Progenitor cell of endocrine pancreas (in vitro differentiated cells): ENCODE measurements at regions not wholly inside any gene's neighbourhood (a gene's known extent, or its start where the extent isn't known, plus 50 kb on each side); places are given as distances from the start of the nearest gene placed in this dataset.

Experiments
- DNase-seq: peaks from one replicate; pipeline ENCODE4 v3.0.0; 2021; ENCODE audit warnings: low spot score; ENCODE audit not compliant: unreplicated experiment
- H3K27ac Mint-ChIP-seq: 2 replicates; pipeline ENCODE4 v1.8.0; 2021; ENCODE audit warnings: mild to moderate bottlenecking, moderate library complexity, mixed read lengths
- H3K27me3 Mint-ChIP-seq: 2 replicates; pipeline ENCODE4 v1.8.0; 2021; ENCODE audit warnings: mixed read lengths
- H3K36me3 Mint-ChIP-seq: 2 replicates; pipeline ENCODE4 v1.8.0; 2022; ENCODE audit warnings: mixed read lengths; ENCODE audit not compliant: insufficient read depth
- H3K4me1 Mint-ChIP-seq: 2 replicates; pipeline ENCODE4 v1.8.0; 2021; ENCODE audit warnings: low read depth, mixed read lengths
- H3K4me3 Mint-ChIP-seq: 2 replicates; pipeline ENCODE4 v1.8.0; 2021; ENCODE audit warnings: low read depth, mild to moderate bottlenecking, moderate library complexity, mixed read lengths
- H3K9me3 Mint-ChIP-seq: 2 replicates; pipeline ENCODE4 v1.8.0; 2021; ENCODE audit warnings: low read depth, mixed read lengths
- CTCF ChIP-seq: fragments of 200-600 bp; sonication (generic); IDR thresholded peaks from one replicate; pipeline ENCODE4 v1.5.0; 2021; ENCODE audit warnings: antibody characterized with exemption, mild to moderate bottlenecking; ENCODE audit not compliant: unreplicated experiment

GRCh38 chr15:62457100-62457499 is 292.0 kb upstream of the C2CD4B start:
- no peak for DNase-seq
- H3K4me3 Mint-ChIP-seq = no peak overlapping the region
- TF ChIP-seq CTCF = no peak
- no peaks in the 10 kb centered on the region for H3K9me3 Mint-ChIP-seq
- H3K27ac Mint-ChIP-seq = no peak overlapping the region
- no peaks in the 10 kb centered on the region for H3K27me3 Mint-ChIP-seq
- no peaks in the 10 kb centered on the region for H3K36me3 Mint-ChIP-seq
- H3K4me1 Mint-ChIP-seq = peaks cover 21% of the 10 kb centered on the region

GRCh38 chr15:62459875-62460274 is 294.8 kb upstream of the C2CD4B start:
- Mint-ChIP-seq H3K27me3 (peaks cover 2% of the 10 kb centered on the region), H3K36me3 (no peaks in the 10 kb centered on the region), H3K9me3 (no peaks in the 10 kb centered on the region), H3K27ac (no peak overlapping the region), H3K4me3 (no peak overlapping the region), H3K4me1 (peaks cover 5% of the 10 kb centered on the region)
- no peak for TF ChIP-seq CTCF
- DNase-seq = no peak

GRCh38 chr15:62462268-62462667 is 297.2 kb upstream of the C2CD4B start:
- peaks cover 7% of the 10 kb centered on the region for H3K27me3 Mint-ChIP-seq
- no peak overlapping the region for H3K27ac Mint-ChIP-seq
- H3K4me1 Mint-ChIP-seq = peaks cover 4% of the 10 kb centered on the region
- H3K36me3 Mint-ChIP-seq = no peaks in the 10 kb centered on the region
- no peak for TF ChIP-seq CTCF
- no peak for DNase-seq
- H3K9me3 Mint-ChIP-seq = no peaks in the 10 kb centered on the region
- no peak overlapping the region for H3K4me3 Mint-ChIP-seq

- no peak for DNase-seq
- no peaks in the 10 kb centered on the region for H3K9me3 Mint-ChIP-seq
- peaks cover 7% of the 10 kb centered on the region for H3K27me3 Mint-ChIP-seq
- peaks cover 4% of the 10 kb centered on the region for H3K4me1 Mint-ChIP-seq
- H3K27ac Mint-ChIP-seq = no peak overlapping the region
- no peaks in the 10 kb centered on the region for H3K36me3 Mint-ChIP-seq
- no peak overlapping the region for H3K4me3 Mint-ChIP-seq
- no peak for TF ChIP-seq CTCF
These were observed 297.6 kb upstream of the C2CD4B start for GRCh38 chr15:62462721-62463120.

- Mint-ChIP-seq H3K9me3 (no peaks in the 10 kb centered on the region), H3K27ac (no peak overlapping the region), H3K4me3 (no peak overlapping the region), H3K27me3 (peaks cover 7% of the 10 kb centered on the region), H3K36me3 (no peaks in the 10 kb centered on the region), H3K4me1 (peaks cover 4% of the 10 kb centered on the region)
- no peak for TF ChIP-seq CTCF
- DNase-seq = no peak
These were observed 299.6 kb upstream of the C2CD4B start for GRCh38 chr15:62464705-62465104.
